GM12875 (cell line): ENCODE measurements at regions not wholly inside any gene's neighbourhood (a gene's known extent, or its start where the extent isn't known, plus 50 kb on each side); places are given as distances from the start of the nearest gene placed in this dataset.
"Not testable (repeated sequence)": the region's sequence is repeated elsewhere in the genome, so short reads cannot be mapped to it uniquely, and the experiment has no call there.

Source experiments
- H3K4me3 ChIP-seq: one replicate; pipeline ENCODE4 v1.5.1; 2011; ENCODE audit warnings: low read depth, low read length, control low read depth
- CTCF ChIP-seq: IDR thresholded peaks from 2 replicates; pipeline ENCODE4 v1.5.1; 2011; ENCODE audit warnings: low read depth, mild to moderate bottlenecking, control low read depth, inconsistent platforms, low read length, moderate library complexity, borderline replicate concordance; ENCODE audit not compliant: insufficient read depth

GRCh38 chr2:184316921-184317320, 281.4 kb upstream of the ZNF804A start:
- TF ChIP-seq CTCF = no peak
- no peak overlapping the region for H3K4me3 ChIP-seq

DNA sequence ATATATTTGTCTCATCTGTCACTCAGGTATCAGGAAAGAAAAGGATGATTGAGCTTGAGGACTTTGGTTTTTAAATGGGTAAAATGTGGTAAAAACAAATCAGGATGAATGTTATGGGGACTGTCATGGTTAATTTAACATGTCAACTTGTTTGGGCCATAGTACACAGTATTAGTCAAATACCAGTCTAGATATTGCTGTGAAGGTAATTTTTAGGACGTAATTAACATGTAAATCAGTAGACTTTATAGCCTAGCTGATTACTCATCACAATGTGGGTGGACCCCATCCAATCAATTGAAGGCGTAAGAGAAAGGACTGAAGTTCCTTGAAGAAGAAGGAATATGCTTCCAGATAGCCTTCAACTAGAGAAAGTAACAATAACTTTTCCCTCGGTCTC, 275.7 kb upstream of the ZNF804A start:
- no peak for TF ChIP-seq CTCF
- no peak overlapping the region for H3K4me3 ChIP-seq

- no peak for TF ChIP-seq CTCF
- H3K4me3 ChIP-seq = no peak overlapping the region
These were observed 272.3 kb upstream of the ZNF804A start for GRCh38 chr2:184326066-184326465.

GRCh38 chr2:184327805-184328204, 270.5 kb upstream of the ZNF804A start:
- not testable (repeated sequence) for H3K4me3 ChIP-seq

DNA sequence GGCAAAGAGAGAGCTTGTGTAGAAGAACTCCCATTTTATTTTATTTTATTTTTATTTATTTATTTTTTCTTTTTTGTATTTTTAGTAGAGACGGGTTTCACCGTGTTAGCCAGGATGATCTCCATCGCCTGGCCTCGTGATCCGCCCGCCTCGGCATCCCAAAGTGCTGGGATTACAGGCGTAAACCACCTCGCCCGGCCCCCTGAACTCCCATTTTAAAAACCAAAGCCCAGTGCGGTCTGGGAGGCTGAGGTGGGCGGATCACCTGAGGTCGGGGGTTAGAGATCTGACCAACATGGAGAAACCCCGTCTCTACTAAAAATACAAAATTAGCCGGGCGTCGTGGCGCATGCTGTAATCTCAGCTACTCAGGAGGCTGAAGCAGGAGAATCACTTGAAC, 267.8 kb upstream of the ZNF804A start:
- not testable (repeated sequence) for H3K4me3 ChIP-seq

GRCh38 chr2:184336688-184337087, 261.6 kb upstream of the ZNF804A start:
- no peak for TF ChIP-seq CTCF

GRCh38 chr2:184338771-184339170, 259.6 kb upstream of the ZNF804A start:
- H3K4me3 ChIP-seq = no peak overlapping the region
- TF ChIP-seq CTCF = no peak

More at GRCh38 chr2:184336688-184337087, 261.6 kb upstream of the ZNF804A start:
- H3K4me3 ChIP-seq = no peak overlapping the region

GRCh38 chr2:184339966-184340365, 258.4 kb upstream of the ZNF804A start:
- H3K4me3 ChIP-seq = no peak overlapping the region
- TF ChIP-seq CTCF = no peak
